ENCODE measurements at regions not wholly inside any gene's neighbourhood (a gene's known extent, or its start where the extent isn't known, plus 50 kb on each side); places are given as distances from the start of the nearest gene placed in this dataset.

DNA sequence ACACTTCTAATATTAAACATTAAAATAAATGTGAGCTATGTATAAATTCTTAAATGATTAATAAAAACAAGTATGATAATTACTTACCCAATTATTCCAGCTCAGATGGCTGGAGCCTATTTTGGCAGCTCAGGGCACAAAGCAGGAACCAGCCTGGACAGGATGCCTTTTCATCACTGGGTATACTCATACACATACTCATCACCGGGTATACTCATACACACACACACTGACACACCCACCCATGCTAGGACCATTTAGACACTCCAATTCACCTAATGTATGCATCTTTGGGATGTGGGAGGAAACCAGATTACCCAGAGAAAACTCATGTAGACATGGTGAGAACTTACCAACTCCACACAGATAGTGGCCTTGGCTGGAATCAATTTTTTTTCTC, 57.9 kb upstream of the CNOT2 start:
- no peaks in the 10 kb centered on the region for H4K20me1 ChIP-seq (ENCODE audit: insufficient read depth, low read length)
- TF ChIP-seq, protein P1, sequence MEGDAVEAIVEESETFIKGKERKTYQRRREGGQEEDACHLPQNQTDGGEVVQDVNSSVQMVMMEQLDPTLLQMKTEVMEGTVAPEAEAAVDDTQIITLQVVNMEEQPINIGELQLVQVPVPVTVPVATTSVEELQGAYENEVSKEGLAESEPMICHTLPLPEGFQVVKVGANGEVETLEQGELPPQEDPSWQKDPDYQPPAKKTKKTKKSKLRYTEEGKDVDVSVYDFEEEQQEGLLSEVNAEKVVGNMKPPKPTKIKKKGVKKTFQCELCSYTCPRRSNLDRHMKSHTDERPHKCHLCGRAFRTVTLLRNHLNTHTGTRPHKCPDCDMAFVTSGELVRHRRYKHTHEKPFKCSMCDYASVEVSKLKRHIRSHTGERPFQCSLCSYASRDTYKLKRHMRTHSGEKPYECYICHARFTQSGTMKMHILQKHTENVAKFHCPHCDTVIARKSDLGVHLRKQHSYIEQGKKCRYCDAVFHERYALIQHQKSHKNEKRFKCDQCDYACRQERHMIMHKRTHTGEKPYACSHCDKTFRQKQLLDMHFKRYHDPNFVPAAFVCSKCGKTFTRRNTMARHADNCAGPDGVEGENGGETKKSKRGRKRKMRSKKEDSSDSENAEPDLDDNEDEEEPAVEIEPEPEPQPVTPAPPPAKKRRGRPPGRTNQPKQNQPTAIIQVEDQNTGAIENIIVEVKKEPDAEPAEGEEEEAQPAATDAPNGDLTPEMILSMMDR (IDR thresholded peaks at IDR 0.05; ENCODE audit: extremely low read depth, low read depth, low read length), result no peak
- no peaks in the 10 kb centered on the region for H3K27me3 ChIP-seq (ENCODE audit: insufficient read depth, low read length)
- H3K4me1 ChIP-seq (ENCODE audit: insufficient read depth, low read length), result no peaks in the 10 kb centered on the region
- H3K4me2 ChIP-seq (ENCODE audit: insufficient read depth, low read length), result no peak overlapping the region
- H3K27ac ChIP-seq (ENCODE audit: low read depth, low read length), result no peak overlapping the region
- H3K36me3 ChIP-seq (ENCODE audit: insufficient read depth, low read length), result no peaks in the 10 kb centered on the region
- no peak for DNase-seq (ENCODE audit: insufficient read length, low spot score, missing footprints)
- H3K9me3 ChIP-seq (ENCODE audit: low read depth, low read length), result no peaks in the 10 kb centered on the region
- H3K79me2 ChIP-seq (ENCODE audit: insufficient read depth, low read length), result no peaks in the 10 kb centered on the region
- H3K4me3 ChIP-seq (ENCODE audit: insufficient read depth, low read length), result no peak overlapping the region
- H2AFZ ChIP-seq (ENCODE audit: low read length), result no peak overlapping the region

DNA sequence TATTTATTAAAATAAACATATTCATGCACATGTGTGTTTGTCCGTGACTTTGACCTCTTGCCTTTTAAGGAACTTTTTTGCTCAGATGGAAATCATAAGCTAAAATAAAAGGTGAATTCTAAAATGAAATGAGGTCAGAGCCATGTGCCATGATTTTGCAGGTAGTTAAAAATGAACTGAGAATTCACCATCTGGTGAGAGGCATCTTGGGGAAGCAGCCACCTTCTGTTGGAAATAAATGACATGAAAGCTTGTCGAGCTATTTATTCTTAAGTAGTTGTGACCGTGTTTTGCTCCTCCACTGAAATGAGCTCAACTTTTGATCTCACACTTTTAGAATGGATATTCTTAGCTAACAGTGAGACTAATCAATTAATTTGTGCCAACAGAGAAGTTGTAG, 56.8 kb upstream of the CNOT2 start:
- H4K20me1 ChIP-seq (ENCODE audit: insufficient read depth, low read length), result no peaks in the 10 kb centered on the region
- H3K4me3 ChIP-seq (ENCODE audit: insufficient read depth, low read length), result no peak overlapping the region
- no peaks in the 10 kb centered on the region for H3K9me3 ChIP-seq (ENCODE audit: low read depth, low read length)
- TF ChIP-seq, protein P1 (IDR thresholded peaks at IDR 0.05; ENCODE audit: extremely low read depth, low read depth, low read length), result no peak
- H3K27me3 ChIP-seq (ENCODE audit: insufficient read depth, low read length), result no peaks in the 10 kb centered on the region
- no peaks in the 10 kb centered on the region for H3K79me2 ChIP-seq (ENCODE audit: insufficient read depth, low read length)
- H3K4me1 ChIP-seq (ENCODE audit: insufficient read depth, low read length), result no peaks in the 10 kb centered on the region
- H3K27ac ChIP-seq (ENCODE audit: low read depth, low read length), result no peak overlapping the region
- no peak overlapping the region for H3K4me2 ChIP-seq (ENCODE audit: insufficient read depth, low read length)
- H3K36me3 ChIP-seq (ENCODE audit: insufficient read depth, low read length), result no peaks in the 10 kb centered on the region
- no peak overlapping the region for H2AFZ ChIP-seq (ENCODE audit: low read length)
- DNase-seq (ENCODE audit: insufficient read length, low spot score, missing footprints), result no peak

DNA sequence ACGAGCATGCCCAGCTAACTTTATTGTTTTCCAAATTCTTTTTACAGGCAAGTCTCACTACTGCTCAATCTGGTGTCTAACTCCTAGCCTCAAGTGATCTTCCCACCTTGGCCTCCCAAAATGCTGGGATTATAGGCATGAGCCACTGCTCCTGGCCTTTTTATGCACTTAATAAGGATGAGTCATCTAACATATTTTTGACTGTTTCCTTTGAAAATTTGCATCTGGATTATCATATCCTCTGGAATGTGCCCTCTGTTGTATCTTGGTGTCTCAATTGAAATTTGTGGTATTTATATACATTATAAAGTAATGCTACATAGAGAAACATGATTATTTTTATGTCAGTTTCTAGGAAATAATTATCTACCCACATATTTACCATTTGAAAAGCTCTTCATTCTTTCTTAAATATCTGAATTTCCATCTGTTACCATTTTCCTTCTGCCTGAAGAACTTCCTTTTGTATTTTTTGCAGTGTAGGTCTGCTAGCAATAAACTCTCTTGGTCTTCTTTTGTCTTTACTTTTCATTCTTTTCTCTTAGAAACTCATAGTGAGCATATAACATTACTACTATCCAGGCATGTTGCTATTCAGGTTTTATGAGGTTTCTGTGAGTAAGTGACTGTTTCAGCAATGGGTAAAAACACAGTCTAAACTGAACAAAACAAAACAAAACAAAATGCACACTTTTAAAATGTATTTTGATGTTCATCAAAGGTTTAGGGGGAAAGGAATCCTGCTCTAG, 52.8 kb upstream of the CNOT2 start:
- no peaks in the 10 kb centered on the region for H3K79me2 ChIP-seq (ENCODE audit: insufficient read depth, low read length)
- no peak overlapping the region for H2AFZ ChIP-seq (ENCODE audit: low read length)
- H3K4me1 ChIP-seq (ENCODE audit: insufficient read depth, low read length), result no peaks in the 10 kb centered on the region
- H4K20me1 ChIP-seq (ENCODE audit: insufficient read depth, low read length), result no peaks in the 10 kb centered on the region
- TF ChIP-seq, protein P1 (IDR thresholded peaks at IDR 0.05; ENCODE audit: extremely low read depth, low read depth, low read length), result no peak
- H3K4me2 ChIP-seq (ENCODE audit: insufficient read depth, low read length), result no peak overlapping the region
- H3K9me3 ChIP-seq (ENCODE audit: low read depth, low read length), result no peaks in the 10 kb centered on the region
- no peaks in the 10 kb centered on the region for H3K27me3 ChIP-seq (ENCODE audit: insufficient read depth, low read length)
- H3K36me3 ChIP-seq (ENCODE audit: insufficient read depth, low read length), result no peaks in the 10 kb centered on the region
- no peak for DNase-seq (ENCODE audit: insufficient read length, low spot score, missing footprints)
- no peak overlapping the region for H3K4me3 ChIP-seq (ENCODE audit: insufficient read depth, low read length)
- no peak overlapping the region for H3K27ac ChIP-seq (ENCODE audit: low read depth, low read length)
